SK-N-SH treated with all-trans-retinoic acid at 6 μM for 48 hours (cell line): ENCODE measurements at regions not wholly inside any gene's neighbourhood (a gene's known extent, or its start where the extent isn't known, plus 50 kb on each side); places are given as distances from the start of the nearest gene placed in this dataset.

Source experiments
- ATAC-seq: fragments of 200-7000 bp; cut with Tn5 transposase; 3 replicates; pipeline ENCODE4 v1.9.1; 2020; ENCODE audit warnings: mild to moderate bottlenecking, moderate library complexity
- ARNTL ChIP-seq: fragments of 450-650 bp; formaldehyde crosslinking; IDR thresholded peaks from 2 replicates; pipeline ENCODE4 v1.5.0; 2020; ENCODE audit warnings: low read depth, mild to moderate bottlenecking, moderate library complexity, borderline replicate concordance
- BACH2 ChIP-seq: fragments of 250-450 bp; sonication (Bioruptor Pico); IDR thresholded peaks from 2 replicates; pipeline ENCODE4 v1.9.0; 2021; ENCODE audit warnings: mild to moderate bottlenecking, borderline replicate concordance
- CREB5 ChIP-seq: fragments of 250-450 bp; sonication (Bioruptor Pico); IDR thresholded peaks from 2 replicates; pipeline ENCODE4 v1.5.1; 2020; ENCODE audit warnings: low read depth, mild to moderate bottlenecking, moderate library complexity
- CSRNP3 ChIP-seq: fragments of 250-450 bp; sonication (Bioruptor Pico); IDR thresholded peaks from 2 replicates; pipeline ENCODE4 v1.5.1; 2021; ENCODE audit warnings: mild to moderate bottlenecking, moderate library complexity
- ESRRG ChIP-seq: fragments of 250-450 bp; sonication (Bioruptor Pico); IDR thresholded peaks from 2 replicates; pipeline ENCODE4 v1.6.1; 2021; ENCODE audit warnings: mild to moderate bottlenecking
- GLIS3 ChIP-seq: fragments of 250-450 bp; sonication (Bioruptor Pico); IDR thresholded peaks from 2 replicates; pipeline ENCODE4 v1.5.0; 2020; ENCODE audit warnings: mild to moderate bottlenecking, moderate library complexity
- ISL1 ChIP-seq: fragments of 250-450 bp; sonication (Bioruptor Pico); IDR thresholded peaks from 2 replicates; pipeline ENCODE4 v2.1.2; 2022; ENCODE audit warnings: mild to moderate bottlenecking, moderate library complexity
- OSR1 ChIP-seq: fragments of 250-450 bp; sonication (Bioruptor Pico); IDR thresholded peaks from 2 replicates; pipeline ENCODE4 v1.8.0; 2022; ENCODE audit warnings: moderate library complexity, mild to moderate bottlenecking, inconsistent platforms
- PPARA ChIP-seq: fragments of 250-450 bp; sonication (Bioruptor Pico); IDR thresholded peaks from 2 replicates; pipeline ENCODE4 v1.5.0; 2020; ENCODE audit warnings: mild to moderate bottlenecking, borderline replicate concordance
- TCF4 ChIP-seq: fragments of 250-450 bp; sonication (Bioruptor Pico); IDR thresholded peaks from 2 replicates; pipeline ENCODE4 v1.8.0; 2021; ENCODE audit warnings: mild to moderate bottlenecking, moderate library complexity, borderline replicate concordance
- TOX ChIP-seq: fragments of 250-450 bp; sonication (Bioruptor Pico); IDR thresholded peaks from 2 replicates; pipeline ENCODE4 v1.8.0; 2021; ENCODE audit warnings: mild to moderate bottlenecking, moderate library complexity, borderline replicate concordance
- TSHZ2 ChIP-seq: fragments of 250-450 bp; sonication (Bioruptor Pico); IDR thresholded peaks from 2 replicates; pipeline ENCODE4 v1.5.0; 2020; ENCODE audit warnings: mild to moderate bottlenecking, moderate library complexity
- ZC3H10 ChIP-seq: fragments of 250-450 bp; sonication (Bioruptor Pico); IDR thresholded peaks from 2 replicates; pipeline ENCODE4 v1.5.1; 2021; ENCODE audit warnings: mild to moderate bottlenecking, moderate library complexity
- ZFP30 ChIP-seq: fragments of 450-650 bp; formaldehyde crosslinking; IDR thresholded peaks from 2 replicates; pipeline ENCODE4 v1.5.0; 2022; ENCODE audit warnings: mild to moderate bottlenecking, moderate library complexity
- ZNF565 ChIP-seq: fragments of 450-650 bp; formaldehyde crosslinking; conservative IDR thresholded peaks from 2 replicates; pipeline ENCODE4 v1.5.0; 2020; ENCODE audit warnings: low read depth, mild to moderate bottlenecking, moderate library complexity
- ZNF8 ChIP-seq: fragments of 450-650 bp; formaldehyde crosslinking; IDR thresholded peaks from 2 replicates; pipeline ENCODE4 v1.5.0; 2020; ENCODE audit warnings: mild to moderate bottlenecking, moderate library complexity
- TF ChIP-seq, protein P1 (sequence below): fragments of 250-450 bp; sonication (Bioruptor Pico); IDR thresholded peaks from 2 replicates; pipeline ENCODE4 v1.8.0; 2021; ENCODE audit warnings: low read depth, mild to moderate bottlenecking, moderate library complexity, borderline replicate concordance
- TF ChIP-seq, protein P2 (sequence below): fragments of 250-450 bp; sonication (Bioruptor Pico); IDR thresholded peaks from 2 replicates; pipeline ENCODE4 v1.8.0; 2020; ENCODE audit warnings: mild to moderate bottlenecking, moderate library complexity, borderline replicate concordance

DNA sequence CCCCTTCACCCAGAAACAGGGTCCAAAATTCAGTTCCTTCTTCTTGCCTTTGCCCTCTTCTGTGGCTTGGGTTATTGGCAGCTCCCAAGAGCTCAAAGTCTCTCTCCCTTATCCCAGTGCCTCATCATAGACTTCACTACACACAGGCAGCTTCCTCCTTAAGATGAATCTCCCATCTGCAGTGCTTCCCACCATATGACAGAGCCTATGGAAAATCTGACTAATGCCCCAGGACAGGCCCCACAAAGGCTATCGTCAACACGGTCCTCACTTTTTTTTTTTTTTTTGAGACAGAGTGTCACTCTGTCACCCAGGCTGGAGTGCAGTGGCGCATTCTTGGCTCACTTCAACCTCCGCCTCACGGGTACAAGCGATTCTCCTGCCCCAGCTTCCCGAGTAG, 194.1 kb downstream of the MEX3B start (continued):
- TF ChIP-seq CSRNP3 (CRISPR knock-in tag) = no peak
- TF ChIP-seq TSHZ2 (CRISPR knock-in tag) = no peak

DNA sequence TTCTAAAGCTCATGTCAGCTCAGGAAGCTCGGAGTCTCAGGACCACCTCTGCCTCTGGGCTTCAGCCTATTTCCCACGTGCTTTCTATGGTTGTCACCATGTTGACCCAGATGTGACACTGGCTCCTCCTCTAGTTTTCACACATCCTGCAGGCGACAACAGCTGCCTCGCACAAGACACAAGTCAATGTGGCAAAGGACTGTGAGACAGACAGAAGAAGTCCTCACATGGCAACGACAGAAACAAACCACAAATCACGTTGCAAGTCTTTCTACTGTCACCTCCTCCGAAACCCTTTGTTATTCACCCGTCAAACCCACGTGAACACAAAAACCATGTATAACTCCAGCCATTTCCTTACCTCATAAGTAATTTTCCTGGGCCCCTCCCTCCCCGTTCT, 194.5 kb downstream of the MEX3B start:
- TF ChIP-seq, protein P1, sequence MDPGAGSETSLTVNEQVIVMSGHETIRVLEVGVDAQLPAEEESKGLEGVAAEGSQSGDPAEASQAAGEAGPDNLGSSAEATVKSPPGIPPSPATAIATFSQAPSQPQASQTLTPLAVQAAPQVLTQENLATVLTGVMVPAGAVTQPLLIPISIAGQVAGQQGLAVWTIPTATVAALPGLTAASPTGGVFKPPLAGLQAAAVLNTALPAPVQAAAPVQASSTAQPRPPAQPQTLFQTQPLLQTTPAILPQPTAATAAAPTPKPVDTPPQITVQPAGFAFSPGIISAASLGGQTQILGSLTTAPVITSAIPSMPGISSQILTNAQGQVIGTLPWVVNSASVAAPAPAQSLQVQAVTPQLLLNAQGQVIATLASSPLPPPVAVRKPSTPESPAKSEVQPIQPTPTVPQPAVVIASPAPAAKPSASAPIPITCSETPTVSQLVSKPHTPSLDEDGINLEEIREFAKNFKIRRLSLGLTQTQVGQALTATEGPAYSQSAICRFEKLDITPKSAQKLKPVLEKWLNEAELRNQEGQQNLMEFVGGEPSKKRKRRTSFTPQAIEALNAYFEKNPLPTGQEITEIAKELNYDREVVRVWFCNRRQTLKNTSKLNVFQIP (CRISPR knock-in tag) = no peak
- TF ChIP-seq ZFP30 (CRISPR knock-in tag) (no peak), GLIS3 (CRISPR knock-in tag) (no peak), PPARA (no peak), BACH2 (CRISPR knock-in tag) (no peak), ARNTL (no peak), ISL1 (no peak), TSHZ2 (CRISPR knock-in tag) (no peak)
- ATAC-seq = no peak

- no peak for TF ChIP-seq ARNTL
- no peak for TF ChIP-seq ZNF8 (CRISPR knock-in tag)
- TF ChIP-seq, protein P2, sequence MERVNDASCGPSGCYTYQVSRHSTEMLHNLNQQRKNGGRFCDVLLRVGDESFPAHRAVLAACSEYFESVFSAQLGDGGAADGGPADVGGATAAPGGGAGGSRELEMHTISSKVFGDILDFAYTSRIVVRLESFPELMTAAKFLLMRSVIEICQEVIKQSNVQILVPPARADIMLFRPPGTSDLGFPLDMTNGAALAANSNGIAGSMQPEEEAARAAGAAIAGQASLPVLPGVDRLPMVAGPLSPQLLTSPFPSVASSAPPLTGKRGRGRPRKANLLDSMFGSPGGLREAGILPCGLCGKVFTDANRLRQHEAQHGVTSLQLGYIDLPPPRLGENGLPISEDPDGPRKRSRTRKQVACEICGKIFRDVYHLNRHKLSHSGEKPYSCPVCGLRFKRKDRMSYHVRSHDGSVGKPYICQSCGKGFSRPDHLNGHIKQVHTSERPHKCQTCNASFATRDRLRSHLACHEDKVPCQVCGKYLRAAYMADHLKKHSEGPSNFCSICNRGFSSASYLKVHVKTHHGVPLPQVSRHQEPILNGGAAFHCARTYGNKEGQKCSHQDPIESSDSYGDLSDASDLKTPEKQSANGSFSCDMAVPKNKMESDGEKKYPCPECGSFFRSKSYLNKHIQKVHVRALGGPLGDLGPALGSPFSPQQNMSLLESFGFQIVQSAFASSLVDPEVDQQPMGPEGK = no peak
- TF ChIP-seq GLIS3 (CRISPR knock-in tag) = no peak
- TF ChIP-seq TOX = no peak
- no peak for TF ChIP-seq ZC3H10 (CRISPR knock-in tag)
- no peak for TF ChIP-seq TCF4
- TF ChIP-seq PPARA = no peak
- no peak for TF ChIP-seq BACH2 (CRISPR knock-in tag)
- TF ChIP-seq OSR1 (CRISPR knock-in tag) = no peak
- no peak for TF ChIP-seq ZFP30 (CRISPR knock-in tag)
- TF ChIP-seq TSHZ2 (CRISPR knock-in tag) = no peak
- TF ChIP-seq, protein P1 (CRISPR knock-in tag) = no peak
- no peak for TF ChIP-seq CREB5 (CRISPR knock-in tag)
- TF ChIP-seq ZNF565 = no peak
- no peak for TF ChIP-seq ISL1
- no peak for TF ChIP-seq ESRRG (CRISPR knock-in tag)
- ATAC-seq = no peak
These were observed 196.5 kb downstream of the MEX3B start for GRCh38 chr15:81849289-81849688.
